SU-DHL-6 (cell line): ENCODE measurements at regions not wholly inside any gene's neighbourhood (a gene's known extent, or its start where the extent isn't known, plus 50 kb on each side); places are given as distances from the start of the nearest gene placed in this dataset.

Experiments
- H2AFZ ChIP-seq: fragments of 200-600 bp; sonication (generic); 2 replicates; pipeline ENCODE4 v1.6.1; 2014; ENCODE audit warnings: low read depth, mild to moderate bottlenecking, moderate library complexity, mixed read lengths, antibody characterized with exemption, low read length; ENCODE audit not compliant: severe bottlenecking
- H3F3A ChIP-seq: fragments of 200-600 bp; shearing (Covaris generic); 2 replicates; pipeline ENCODE4 v1.6.0; 2016; ENCODE audit warnings: antibody characterized with exemption, mild to moderate bottlenecking; ENCODE audit not compliant: insufficient read depth
- H3K27ac ChIP-seq: fragments of 200-600 bp; sonication (generic); 2 replicates; pipeline ENCODE4 v1.5.1; 2016; ENCODE audit warnings: low read depth, mild to moderate bottlenecking, low read length, moderate library complexity, mixed read lengths
- H3K27me3 ChIP-seq: fragments of 200-600 bp; sonication (generic), shearing (Covaris generic); 2 replicates; pipeline ENCODE4 v1.6.0; 2014; ENCODE audit warnings: mild to moderate bottlenecking, low read length
- H3K36me3 ChIP-seq: fragments of 200-600 bp; sonication (generic); 2 replicates; pipeline ENCODE4 v1.6.1; 2014; ENCODE audit warnings: mild to moderate bottlenecking, low read length, mixed read lengths
- H3K4me2 ChIP-seq: fragments of 300-600, 200-600 bp; shearing (Covaris generic), sonication (generic); 2 replicates; pipeline ENCODE4 v1.6.0; 2014; ENCODE audit warnings: low read length, low read depth, mild to moderate bottlenecking; ENCODE audit not compliant: poor library complexity, severe bottlenecking
- H3K4me3 ChIP-seq: fragments of 200-600 bp; sonication (generic); 2 replicates; pipeline ENCODE4 v1.5.1; 2014; ENCODE audit warnings: antibody characterized with exemption, low read length, mild to moderate bottlenecking, mixed read lengths; ENCODE audit not compliant: insufficient read depth, poor library complexity, severe bottlenecking
- H3K79me2 ChIP-seq: fragments of 200-600 bp; sonication (generic); 2 replicates; pipeline ENCODE4 v1.6.1; 2014; ENCODE audit warnings: mild to moderate bottlenecking, low read length, moderate library complexity; ENCODE audit not compliant: insufficient read depth
- H3K9ac ChIP-seq: fragments of 200-600 bp; sonication (generic); 2 replicates; pipeline ENCODE4 v1.7.0; 2014; ENCODE audit warnings: mild to moderate bottlenecking, low read length
- H3K9me2 ChIP-seq: fragments of 200-600 bp; sonication (generic); replicated peaks from 2 replicates; pipeline ENCODE4 v1.6.1; 2014; ENCODE audit warnings: low read length; ENCODE audit not compliant: insufficient read depth
- H3K9me3 ChIP-seq: fragments of 200-600 bp; sonication (generic); 2 replicates; pipeline ENCODE4 v1.6.1; 2014; ENCODE audit warnings: low read length, mixed read lengths; ENCODE audit not compliant: insufficient read depth
- H4K20me1 ChIP-seq: fragments of 200-600 bp; sonication (generic); 2 replicates; pipeline ENCODE4 v1.6.1; 2014; ENCODE audit warnings: low read depth, mild to moderate bottlenecking, antibody characterized with exemption, low read length, moderate library complexity, mixed read lengths
- CTCF ChIP-seq: fragments of 200-600 bp; sonication (generic); IDR thresholded peaks from one replicate; pipeline ENCODE4 v1.5.1; 2017; ENCODE audit warnings: antibody characterized with exemption, mild to moderate bottlenecking, low read length, moderate library complexity; ENCODE audit not compliant: insufficient read depth, poor library complexity, severe bottlenecking
- EZH2phosphoT487 ChIP-seq: fragments of 200-600 bp; sonication (generic), shearing (Covaris generic); conservative IDR thresholded peaks from 2 replicates; pipeline ENCODE4 v1.6.1; 2018; ENCODE audit warnings: mild to moderate bottlenecking, antibody characterized with exemption, low read length, moderate library complexity, mixed read lengths

GRCh38 chr5:87784879-87785495 is 372.3 kb upstream of the CCNH start:
- Histone ChIP-seq H3K4me2 (no peak overlapping the region), H3K36me3 (no peaks in the 10 kb centered on the region)

GRCh38 chr5:87784311-87784710 is 371.6 kb upstream of the CCNH start:
- no peak overlapping the region for H2AFZ ChIP-seq
- H3K79me2 ChIP-seq = no peaks in the 10 kb centered on the region
- no peak overlapping the region for H3K4me3 ChIP-seq
- H3K27me3 ChIP-seq = no peaks in the 10 kb centered on the region
- no peaks in the 10 kb centered on the region for H3F3A ChIP-seq
- no peaks in the 10 kb centered on the region for H4K20me1 ChIP-seq
- H3K9me2 ChIP-seq = no peaks in the 10 kb centered on the region
- no peak overlapping the region for H3K4me2 ChIP-seq
- TF ChIP-seq CTCF (no peak), EZH2phosphoT487 (no peak)
- H3K9ac ChIP-seq = no peak overlapping the region
- no peaks in the 10 kb centered on the region for H3K9me3 ChIP-seq
- no peak overlapping the region for H3K27ac ChIP-seq
- H3K36me3 ChIP-seq = no peaks in the 10 kb centered on the region

More at GRCh38 chr5:87784879-87785495, 372.3 kb upstream of the CCNH start:
- no peak overlapping the region for H3K4me3 ChIP-seq
- no peaks in the 10 kb centered on the region for H3K79me2 ChIP-seq
- no peaks in the 10 kb centered on the region for H3F3A ChIP-seq
- no peak for TF ChIP-seq CTCF
- no peak for TF ChIP-seq EZH2phosphoT487
- no peak overlapping the region for H3K9ac ChIP-seq
- H3K27ac ChIP-seq = no peak overlapping the region
- H4K20me1 ChIP-seq = no peaks in the 10 kb centered on the region
- no peaks in the 10 kb centered on the region for H3K27me3 ChIP-seq
- H3K9me2 ChIP-seq = no peaks in the 10 kb centered on the region
- no peak overlapping the region for H2AFZ ChIP-seq
- H3K9me3 ChIP-seq = no peaks in the 10 kb centered on the region

DNA sequence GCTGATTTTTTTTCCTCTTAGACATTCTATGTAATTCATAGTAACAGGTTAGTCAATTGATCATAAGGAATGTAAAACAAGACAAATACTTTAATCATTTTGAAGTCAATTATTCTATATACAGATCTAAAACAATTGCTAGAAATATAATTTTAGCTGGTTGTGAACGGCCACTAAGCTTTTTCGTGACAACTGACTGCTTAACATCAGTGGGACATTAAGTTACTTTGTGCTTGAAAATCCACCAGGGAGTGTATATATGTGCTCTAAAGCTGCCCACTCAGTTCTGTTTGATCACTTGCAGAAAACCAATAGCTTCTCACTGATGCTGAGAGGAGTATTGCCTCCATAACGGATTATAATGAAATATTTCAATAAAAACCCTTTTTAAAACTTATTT is 370.2 kb upstream of the CCNH start:
- no peak overlapping the region for H3K4me2 ChIP-seq
- H3K27me3 ChIP-seq = no peaks in the 10 kb centered on the region
- H3K36me3 ChIP-seq = no peaks in the 10 kb centered on the region
- no peaks in the 10 kb centered on the region for H3K79me2 ChIP-seq
- H3F3A ChIP-seq = no peaks in the 10 kb centered on the region
- no peaks in the 10 kb centered on the region for H3K9me3 ChIP-seq
- no peaks in the 10 kb centered on the region for H3K9me2 ChIP-seq
- H4K20me1 ChIP-seq = no peaks in the 10 kb centered on the region
- no peak overlapping the region for H3K9ac ChIP-seq
- no peak overlapping the region for H3K27ac ChIP-seq
- TF ChIP-seq EZH2phosphoT487 = no peak
- H3K4me3 ChIP-seq = no peak overlapping the region
- no peak overlapping the region for H2AFZ ChIP-seq

- Histone ChIP-seq H3K79me2 (no peaks in the 10 kb centered on the region), H2AFZ (no peak overlapping the region)
Observed at GRCh38 chr5:87781976-87782375, 369.2 kb upstream of the CCNH start.

More at GRCh38 chr5:87781976-87782375, 369.2 kb upstream of the CCNH start:
- no peaks in the 10 kb centered on the region for H3K9me3 ChIP-seq
- H3K4me2 ChIP-seq = no peak overlapping the region
- H3K4me3 ChIP-seq = no peak overlapping the region
- no peaks in the 10 kb centered on the region for H3F3A ChIP-seq
- no peaks in the 10 kb centered on the region for H3K27me3 ChIP-seq
- TF ChIP-seq EZH2phosphoT487 = no peak
- no peak for TF ChIP-seq CTCF
- H3K36me3 ChIP-seq = no peaks in the 10 kb centered on the region
- H3K27ac ChIP-seq = no peak overlapping the region
- H3K9me2 ChIP-seq = no peaks in the 10 kb centered on the region
- H4K20me1 ChIP-seq = no peaks in the 10 kb centered on the region
- no peak overlapping the region for H3K9ac ChIP-seq
